ENCODE measurements at regions not wholly inside any gene's neighbourhood (a gene's known extent, or its start where the extent isn't known, plus 50 kb on each side); places are given as distances from the start of the nearest gene placed in this dataset.

- DNase-seq = no peak
Observed at GRCh38 chr20:21653628-21654027, 51.8 kb upstream of the PAX1 start.

GRCh38 chr20:21643417-21643816 lies 62.0 kb upstream of the PAX1 start:
- DNase-seq = no peak

DNA sequence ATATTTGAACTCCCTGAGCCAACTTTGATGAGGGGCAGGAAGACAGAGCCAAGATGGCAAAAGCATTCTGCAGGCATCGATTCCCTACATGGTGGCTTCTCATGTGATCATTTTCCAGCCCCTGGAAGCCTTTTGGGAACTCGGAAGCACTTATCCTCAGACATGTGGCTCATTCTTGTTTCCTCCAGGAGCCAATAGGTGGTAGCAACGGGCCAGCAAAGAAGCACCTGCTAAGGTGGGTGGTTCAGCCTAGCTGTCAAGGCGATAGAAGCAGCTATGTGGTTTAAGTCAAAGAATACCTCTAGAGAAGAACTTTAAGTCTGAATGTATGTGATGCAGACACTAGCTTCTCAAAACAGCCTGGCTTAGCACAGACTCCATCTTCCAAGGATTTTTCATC lies 64.9 kb upstream of the PAX1 start:
- no peak for DNase-seq

- no peak for DNase-seq
Observed at GRCh38 chr20:21633829-21634228, 71.6 kb upstream of the PAX1 start.

GRCh38 chr20:21632735-21633053 lies 72.8 kb upstream of the PAX1 start:
- no peak for DNase-seq

DNA sequence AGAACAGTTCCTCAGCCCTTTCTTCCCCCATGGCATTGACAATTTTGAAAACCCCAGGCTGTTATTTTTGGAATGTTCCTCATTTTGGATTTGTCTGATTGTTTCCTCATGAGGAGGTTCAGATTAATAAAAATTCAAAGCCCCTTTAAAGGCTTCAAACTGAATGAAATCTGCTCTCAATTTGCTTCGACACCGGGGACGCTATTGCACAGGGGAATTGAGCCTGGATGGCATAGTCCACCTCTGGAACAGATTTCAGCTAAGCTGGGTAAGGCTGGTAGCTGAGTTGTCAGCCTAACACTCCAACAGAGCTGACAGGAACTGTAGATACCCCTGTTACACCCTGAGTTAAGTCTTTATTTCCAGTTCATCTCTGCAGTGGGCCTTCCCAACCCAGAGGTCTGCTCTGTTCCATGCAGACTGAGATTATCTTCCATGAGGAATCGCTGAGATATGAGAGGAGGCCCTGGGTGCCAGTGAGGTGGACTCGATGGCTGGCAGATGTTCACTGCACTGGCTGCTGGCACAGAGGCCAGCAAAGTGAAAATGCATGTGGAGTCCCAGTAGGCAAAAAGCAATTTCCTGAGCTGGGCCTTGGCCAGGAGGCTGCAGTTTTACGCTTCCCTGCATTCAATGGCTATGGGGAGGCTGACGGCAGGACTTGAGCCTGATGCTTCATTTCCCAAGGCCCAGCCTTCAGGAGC lies 73.3 kb upstream of the PAX1 start:
- no peak for DNase-seq

DNA sequence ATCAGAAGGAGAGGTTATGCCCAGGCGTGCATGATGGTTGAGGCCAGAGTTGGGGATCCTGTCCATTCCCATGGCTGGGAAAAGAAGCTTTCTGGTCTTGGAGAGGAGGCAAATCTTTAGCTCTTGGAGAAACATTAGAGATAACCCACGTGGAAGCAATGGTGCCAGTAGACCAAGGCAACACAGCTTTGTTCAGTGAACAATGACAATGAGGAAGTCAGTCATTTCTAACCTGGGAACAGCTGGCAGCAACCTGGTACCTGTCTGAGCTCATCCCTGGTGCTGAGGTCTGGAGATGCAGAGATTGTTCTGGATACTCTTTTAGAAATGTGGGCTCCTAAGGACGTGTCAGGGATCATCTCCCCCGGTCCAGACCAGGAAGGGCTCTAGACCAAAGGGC lies 76.7 kb upstream of the PAX1 start:
- no peak for DNase-seq

DNA sequence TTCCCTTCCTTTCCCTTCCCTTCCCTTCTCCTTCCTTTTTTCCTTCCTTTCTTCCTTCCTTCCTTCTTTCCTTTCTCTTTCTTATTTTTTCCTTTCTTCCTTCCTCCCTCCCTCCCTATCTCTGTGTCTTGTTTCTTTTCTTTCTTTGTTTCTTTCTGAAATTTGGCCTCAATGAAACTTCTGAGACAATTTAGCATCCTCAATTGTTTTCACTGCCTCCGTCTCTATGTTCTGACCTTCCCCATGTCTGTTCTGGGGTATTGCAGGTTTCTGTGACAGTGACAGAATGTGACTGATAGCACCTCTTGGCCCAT lies 81.7 kb upstream of the PAX1 start:
- DNase-seq = no peak

DNA sequence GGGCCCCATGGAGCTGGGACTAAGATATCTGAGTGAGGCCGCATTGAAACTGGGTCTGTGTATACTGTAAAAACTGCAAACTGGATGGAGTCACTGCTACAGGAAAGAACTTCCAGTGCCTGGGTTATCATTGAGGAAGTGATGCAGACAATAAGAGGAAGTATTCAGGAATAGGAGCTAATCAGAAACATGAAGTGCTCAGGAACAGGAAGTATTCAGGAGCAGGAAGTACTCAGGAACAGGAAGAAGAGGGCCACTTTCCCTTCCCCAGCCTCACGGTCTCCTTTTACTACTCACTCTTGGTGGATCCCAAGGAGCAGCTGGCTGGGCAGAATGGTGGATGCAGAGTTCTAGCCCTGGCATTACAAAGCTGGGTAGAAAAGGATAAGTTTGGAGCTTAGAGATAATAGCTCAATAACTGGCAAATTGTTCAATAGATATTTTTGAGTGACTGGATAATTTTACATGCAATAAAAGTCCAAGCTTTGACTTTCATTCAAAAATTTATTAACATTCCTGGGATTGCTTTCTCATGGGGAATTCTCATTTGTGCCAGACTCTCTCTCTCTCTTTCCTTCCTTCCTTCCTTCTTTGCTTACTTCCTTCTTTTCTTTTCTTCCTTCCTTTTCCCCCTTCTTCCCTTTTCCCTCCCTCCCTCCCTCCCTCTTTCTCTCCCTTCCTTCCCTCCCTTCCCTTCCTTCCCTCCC lies 82.2 kb upstream of the PAX1 start:
- peak; percentile 27 for DNase-seq

DNA sequence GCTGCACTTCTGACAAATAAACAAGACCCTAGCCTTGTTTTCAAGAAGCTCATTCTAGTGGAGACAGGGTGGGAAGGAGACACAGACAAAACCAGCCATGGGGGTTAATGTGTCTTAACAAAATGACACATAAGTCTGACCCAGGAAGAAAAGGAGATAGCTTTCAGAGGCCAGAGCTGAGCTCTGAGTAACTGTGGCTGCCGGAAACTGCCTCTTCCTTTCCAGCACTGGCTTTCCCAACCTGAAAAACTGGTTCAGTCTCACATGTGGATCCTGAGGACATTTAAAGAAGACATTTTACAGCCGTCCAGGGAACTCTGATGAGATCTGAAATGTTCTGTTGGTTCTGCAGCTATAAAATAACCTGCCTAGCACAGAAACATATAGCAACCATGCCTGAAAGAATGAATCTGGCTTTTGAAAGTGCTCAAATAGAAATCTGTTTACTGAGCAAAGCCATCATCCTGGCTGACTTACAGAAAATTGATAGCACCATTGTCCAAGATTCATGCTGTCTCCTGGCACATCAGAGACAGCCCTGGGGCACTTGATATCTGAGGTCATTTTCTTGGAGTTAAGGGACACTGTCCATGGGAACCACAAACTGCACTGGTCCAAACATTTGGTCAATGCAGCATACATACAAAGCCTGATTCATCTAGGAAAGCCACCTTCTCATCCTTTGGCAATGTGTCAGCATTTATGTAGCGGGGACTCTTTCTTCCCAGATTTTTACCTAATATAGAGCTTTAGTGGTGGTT lies 83.2 kb upstream of the PAX1 start:
- DNase-seq = no peak

GRCh38 chr20:21618759-21619416 lies 86.6 kb upstream of the PAX1 start:
- no peak for DNase-seq

DNA sequence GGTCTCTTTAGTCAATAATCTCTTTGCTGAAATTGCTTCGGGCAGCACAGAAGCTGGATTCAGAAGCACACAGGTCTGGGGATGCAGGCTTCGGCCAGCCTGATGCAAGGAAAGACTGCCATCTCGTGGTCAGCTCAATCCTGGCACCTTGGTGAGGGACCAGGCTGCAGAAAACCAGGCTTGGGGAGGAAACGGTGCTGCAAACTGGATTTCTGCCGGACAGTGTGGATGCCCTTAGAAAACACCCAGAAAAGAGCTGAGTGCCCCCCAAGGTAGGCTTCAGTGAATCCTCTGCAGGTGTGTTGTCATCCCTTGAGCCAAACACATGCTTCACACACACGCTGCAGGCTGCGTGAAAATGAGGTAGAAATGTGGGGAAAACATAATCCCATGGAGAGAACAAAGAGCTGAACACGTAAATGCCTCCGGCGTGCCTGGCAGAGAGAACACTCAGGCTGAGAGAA lies 89.8 kb upstream of the PAX1 start:
- peak; percentile 11 for DNase-seq

DNA sequence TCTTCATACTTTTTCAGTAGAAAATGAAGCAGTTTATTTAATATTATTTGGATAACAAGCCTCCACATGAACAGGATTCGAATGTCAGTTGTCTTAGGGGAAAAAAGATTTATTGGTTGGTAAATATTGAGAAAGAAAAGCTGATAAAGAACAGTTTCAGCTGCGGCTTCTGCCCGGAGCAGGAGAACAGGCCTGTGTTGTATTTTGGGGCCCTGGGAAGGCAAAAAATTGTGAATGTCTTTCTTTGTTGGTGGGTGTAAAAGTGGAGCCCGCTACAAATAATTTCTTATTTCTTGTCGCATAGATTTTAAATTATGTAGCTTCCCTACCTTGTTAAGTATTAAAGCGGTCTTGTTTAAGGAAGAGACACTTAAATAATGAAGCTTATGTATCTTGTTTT lies 90.5 kb upstream of the PAX1 start:
- DNase-seq = no peak

- no peak for DNase-seq
Observed at GRCh38 chr20:21613512-21613911, 92.0 kb upstream of the PAX1 start.

- DNase-seq = no peak
Observed at GRCh38 chr20:21609981-21610380, 95.5 kb upstream of the PAX1 start.

- no peak for DNase-seq
Observed at GRCh38 chr20:21609221-21609620, 95.4 kb upstream of the NKX2-2 start.

GRCh38 chr20:21608777-21609176 lies 94.9 kb upstream of the NKX2-2 start:
- no peak for DNase-seq

DNA sequence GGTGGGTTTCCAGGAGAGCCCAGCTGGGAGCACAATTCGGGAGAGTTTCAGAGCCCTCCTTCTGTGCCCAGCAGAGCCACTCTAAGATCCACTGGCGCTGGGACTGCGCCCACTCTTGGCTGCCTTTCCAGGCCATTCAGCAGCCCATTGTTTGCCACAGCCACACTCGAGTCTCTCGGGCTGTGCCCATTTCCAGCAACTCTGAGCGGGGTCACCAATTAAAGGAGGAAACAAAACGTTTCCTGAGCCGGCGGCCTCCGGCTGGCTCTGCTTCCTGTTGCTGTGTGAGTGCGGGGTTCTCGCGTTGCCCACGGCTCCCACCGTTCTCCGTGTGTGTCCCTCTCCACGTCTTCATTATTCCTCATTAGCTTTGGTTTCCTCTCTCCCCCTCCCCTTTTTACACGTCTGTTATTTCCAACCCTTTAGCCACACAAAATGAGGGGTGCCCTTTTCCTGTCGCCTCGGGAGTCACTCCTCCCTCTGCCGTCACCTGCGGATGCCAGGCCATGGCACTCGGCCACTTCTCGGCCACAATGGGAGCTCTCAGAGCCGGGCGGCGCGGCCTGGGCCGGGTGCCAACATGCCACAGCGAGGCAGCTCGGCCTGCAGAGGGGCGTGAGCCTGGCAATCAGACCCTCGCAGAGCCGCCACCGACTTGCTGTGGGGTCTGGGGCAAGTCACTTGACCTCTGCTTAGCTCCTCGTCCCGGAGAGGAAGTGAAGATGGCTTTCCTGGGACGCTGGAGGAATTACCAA lies 94.3 kb upstream of the NKX2-2 start:
- no peak for DNase-seq

GRCh38 chr20:21601799-21602198 lies 87.9 kb upstream of the NKX2-2 start:
- no peak for DNase-seq

DNA sequence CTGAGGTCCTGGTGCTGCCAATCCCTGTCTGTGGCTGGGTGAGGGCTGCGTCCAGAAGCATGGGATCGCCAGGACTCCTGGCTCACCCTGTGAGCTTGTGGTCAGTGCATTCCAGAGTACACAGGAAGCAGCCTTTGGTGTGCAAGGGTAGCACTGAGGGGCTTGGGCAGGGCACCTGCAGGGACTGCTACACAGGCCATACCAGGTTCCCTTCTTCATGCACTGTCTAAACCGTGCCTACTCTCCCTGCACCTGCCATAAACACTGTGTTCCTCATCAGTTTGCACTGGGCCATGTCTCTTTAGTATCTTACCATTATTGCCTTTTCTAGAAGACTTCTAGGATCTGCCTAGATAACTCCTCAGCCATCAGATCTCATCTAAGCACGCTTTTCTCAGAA lies 72.8 kb upstream of the NKX2-2 start:
- no peak for DNase-seq

DNA sequence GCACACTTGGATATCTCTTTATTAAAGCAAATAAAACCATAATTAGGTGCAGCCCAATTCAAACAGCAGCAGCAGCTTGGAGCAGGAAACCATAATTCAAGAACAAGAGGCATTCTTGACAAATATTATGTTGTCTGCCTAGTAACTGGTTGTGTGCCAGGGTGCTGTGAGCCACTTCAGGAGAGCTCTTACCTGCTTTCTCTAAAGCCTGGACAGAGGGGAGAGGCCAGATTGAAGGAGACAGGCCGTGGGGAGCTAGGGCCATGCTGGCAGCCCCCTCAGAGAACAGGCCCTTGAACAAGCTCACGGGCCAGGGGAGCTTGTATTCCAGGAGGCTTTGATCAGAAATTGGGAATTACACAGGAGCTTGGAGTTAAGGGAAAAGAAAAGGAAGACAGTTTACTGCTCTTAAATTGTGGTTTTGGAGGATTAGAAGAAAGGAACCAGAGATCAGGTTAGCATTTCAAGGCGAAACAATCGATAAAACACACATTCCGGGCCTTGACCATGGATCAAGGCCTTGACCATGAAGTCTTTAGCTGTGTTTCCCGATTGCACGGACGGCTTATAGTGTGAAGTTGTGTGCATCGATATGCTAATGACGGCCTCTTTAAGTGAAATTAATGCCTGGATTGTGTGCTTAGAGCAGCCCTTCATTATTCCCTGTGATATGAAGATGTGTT lies 69.8 kb upstream of the NKX2-2 start:
- no peak for DNase-seq

GRCh38 chr20:21577551-21577950 lies 63.7 kb upstream of the NKX2-2 start:
- DNase-seq = no peak

All from KG1 (cell line).